GM12872 (cell line): ENCODE measurements at regions not wholly inside any gene's neighbourhood (a gene's known extent, or its start where the extent isn't known, plus 50 kb on each side); places are given as distances from the start of the nearest gene placed in this dataset.

ENCODE experiments used
- TF ChIP-seq, protein P1 (sequence below): IDR thresholded peaks from 3 replicates; pipeline ENCODE4 v1.5.1; 2011; ENCODE audit warnings: low read depth, mild to moderate bottlenecking, low read length, moderate library complexity; ENCODE audit not compliant: insufficient read depth

DNA sequence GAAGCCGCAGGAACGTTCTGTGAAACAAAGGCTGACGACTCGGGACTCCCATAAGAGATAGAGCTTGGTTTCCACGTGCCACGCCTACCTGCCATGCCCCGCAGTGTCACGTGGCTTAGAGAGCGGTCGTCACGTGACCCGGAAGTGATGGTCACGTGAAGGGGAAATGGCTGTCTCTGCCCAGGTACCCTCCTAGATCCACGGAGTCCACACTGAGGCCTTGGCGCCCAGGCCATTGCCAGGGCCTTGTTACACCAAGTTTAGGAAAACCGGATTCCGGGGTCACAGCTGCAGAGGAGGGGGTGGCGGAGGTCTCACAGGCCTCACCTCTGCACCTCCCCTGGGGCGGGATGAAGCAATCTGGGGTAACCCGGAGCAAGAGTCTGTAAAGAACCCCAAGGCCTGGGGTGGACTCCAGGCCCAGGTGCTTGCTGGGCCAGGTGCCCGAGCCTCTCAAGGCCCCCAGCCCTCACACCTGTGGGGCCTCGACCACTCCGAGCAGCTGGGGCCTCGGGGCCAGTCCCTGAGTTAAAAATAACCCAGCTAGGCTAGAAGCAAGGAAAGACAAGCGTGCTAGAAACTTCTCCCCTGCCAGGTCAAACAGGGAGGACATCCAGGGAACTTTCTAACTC lies 113.5 kb upstream of the ZNF236 start:
- TF ChIP-seq, protein P1, sequence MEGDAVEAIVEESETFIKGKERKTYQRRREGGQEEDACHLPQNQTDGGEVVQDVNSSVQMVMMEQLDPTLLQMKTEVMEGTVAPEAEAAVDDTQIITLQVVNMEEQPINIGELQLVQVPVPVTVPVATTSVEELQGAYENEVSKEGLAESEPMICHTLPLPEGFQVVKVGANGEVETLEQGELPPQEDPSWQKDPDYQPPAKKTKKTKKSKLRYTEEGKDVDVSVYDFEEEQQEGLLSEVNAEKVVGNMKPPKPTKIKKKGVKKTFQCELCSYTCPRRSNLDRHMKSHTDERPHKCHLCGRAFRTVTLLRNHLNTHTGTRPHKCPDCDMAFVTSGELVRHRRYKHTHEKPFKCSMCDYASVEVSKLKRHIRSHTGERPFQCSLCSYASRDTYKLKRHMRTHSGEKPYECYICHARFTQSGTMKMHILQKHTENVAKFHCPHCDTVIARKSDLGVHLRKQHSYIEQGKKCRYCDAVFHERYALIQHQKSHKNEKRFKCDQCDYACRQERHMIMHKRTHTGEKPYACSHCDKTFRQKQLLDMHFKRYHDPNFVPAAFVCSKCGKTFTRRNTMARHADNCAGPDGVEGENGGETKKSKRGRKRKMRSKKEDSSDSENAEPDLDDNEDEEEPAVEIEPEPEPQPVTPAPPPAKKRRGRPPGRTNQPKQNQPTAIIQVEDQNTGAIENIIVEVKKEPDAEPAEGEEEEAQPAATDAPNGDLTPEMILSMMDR: no peak

DNA sequence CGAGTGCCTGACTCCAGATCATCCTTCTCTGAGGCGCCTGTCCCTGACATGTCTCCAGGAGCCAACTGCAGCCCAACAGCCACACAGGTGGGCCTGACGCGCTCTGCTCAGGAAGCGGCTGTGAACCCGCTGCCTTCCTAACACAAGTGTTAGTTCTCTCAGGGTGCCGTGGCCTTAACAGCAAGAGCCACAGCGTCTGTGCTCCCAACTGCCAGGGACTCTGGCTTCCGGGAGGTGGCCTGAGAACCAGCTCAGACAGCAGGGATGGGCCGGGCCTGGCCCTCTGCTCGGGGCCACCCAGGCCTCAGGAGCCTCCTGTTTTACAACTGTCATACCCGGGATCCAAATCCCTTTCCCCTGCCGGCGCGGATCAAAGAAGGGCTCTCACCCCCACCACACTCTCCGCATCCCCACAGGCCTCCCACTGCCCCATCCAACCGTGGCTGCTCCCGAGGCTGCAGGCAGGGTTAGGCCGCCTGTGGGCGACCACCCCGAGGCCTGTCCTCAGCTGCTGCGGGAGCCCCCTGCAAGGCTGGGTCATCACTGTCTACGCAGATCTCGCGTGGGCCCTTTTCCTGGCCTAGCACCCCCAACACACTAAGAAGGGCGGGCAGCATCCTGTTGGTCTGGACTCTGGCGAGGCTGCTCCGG lies 114.2 kb upstream of the ZNF236 start:
- TF ChIP-seq, protein P1: no peak

DNA sequence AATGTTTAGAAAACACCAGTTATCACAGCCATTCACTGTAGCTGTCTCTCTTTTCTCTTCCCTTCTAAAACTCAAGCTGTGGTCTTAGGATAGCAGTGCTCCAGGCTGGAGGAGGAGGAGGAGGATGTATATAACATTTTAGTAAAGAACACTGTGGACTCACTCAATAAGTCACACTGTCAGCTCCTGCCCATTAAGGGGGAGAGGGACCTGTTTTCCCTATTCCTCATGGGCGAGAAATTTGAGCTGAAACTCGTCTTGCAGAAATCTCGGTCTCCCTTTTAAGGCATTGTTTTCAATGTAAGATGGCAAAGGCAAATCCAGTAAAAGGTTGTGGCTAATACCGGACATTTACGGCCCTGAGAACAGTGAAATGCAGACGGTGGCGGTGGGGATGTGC lies 114.8 kb upstream of the ZNF236 start:
- TF ChIP-seq, protein P1: no peak

DNA sequence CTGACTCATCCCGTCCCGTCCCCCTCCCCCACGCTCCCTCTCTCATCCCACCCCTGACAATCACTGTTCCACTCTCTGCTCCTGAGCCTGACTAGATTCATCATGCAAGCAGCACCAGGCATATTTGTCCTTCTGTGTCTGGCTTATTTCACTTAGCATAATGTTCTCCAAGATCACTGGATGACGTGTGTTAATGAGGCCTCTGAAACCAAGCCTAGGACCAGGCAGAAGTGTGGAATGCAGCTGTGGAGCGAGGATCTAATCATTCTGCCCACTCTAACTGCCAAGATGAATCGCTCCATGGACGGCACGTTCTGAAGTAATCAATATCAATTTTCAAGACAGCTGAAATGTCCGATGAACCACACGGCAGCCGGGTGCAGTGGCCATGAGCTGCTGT lies 122.4 kb upstream of the ZNF236 start:
- TF ChIP-seq, protein P1: no peak

DNA sequence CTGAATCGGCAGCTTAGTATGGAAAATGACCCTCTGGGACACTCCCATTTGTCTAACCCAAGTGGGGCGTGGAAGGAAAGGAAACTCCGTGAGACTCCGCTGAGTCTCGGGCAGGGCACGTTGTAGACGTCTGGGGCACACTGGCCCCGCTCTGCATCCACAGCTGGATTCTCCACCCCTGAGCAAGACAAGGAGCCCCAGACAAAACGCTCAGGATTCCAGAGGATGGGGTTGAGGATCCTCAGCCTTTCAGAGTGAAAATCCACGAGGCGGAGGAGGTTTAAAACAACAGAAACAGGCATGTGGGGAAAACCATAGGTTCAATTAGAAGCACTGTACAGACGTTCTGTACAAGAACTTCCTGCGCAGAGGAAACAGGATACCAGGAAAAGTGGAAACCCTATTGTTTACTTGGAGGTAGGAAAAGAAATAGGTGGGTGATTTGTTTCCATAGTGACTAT lies 124.9 kb upstream of the ZNF236 start:
- TF ChIP-seq, protein P1: no peak

DNA sequence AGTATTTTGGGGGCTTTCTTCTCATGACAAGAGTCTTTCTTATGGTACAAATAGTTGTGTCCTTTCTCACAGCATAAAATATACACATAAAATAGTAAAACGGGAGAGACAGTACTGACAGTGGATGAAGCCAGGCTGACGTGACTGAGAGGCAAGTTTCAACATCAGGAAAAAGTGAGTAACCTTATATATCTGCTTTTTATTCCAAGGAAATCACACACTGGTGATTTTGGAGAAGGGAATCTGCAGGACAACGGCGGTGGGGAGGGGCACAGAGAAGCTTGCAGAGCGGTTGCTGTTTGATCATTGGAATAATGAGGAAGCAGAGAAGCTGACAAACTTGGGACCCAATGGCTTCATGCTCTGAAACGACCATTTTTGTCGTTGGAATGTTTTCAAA lies 130.6 kb upstream of the ZNF236 start:
- TF ChIP-seq, protein P1: no peak

DNA sequence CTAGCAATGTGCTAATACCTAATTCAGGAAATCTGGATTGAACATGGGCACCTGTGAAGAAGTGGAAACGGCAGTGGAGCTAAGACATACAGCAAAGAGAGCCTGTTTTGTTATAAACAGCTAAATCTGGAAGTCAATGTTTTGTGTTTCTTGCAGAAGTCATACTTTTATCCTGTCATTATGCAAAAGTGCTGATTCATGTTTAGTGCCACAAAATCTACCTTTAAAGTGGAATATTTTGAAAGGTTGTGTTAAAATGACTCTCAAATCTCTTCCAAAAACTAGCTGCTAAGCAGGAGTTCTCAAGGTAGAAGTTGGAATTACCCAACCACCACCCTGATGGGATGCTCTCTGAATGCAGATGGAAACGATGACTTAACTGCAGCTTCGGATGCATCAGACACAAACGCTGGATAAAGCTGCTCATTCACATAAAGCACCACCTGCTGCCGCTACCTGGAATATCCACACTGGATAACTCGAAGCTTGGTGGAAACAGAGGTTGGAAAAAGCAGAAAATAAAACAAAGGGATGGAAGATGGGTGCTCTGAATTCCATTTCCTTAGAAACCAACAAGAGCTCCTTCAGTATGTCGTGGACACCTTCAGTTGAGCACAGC lies 132.6 kb upstream of the ZNF236 start:
- TF ChIP-seq, protein P1: no peak
